ENCODE measurements at regions not wholly inside any gene's neighbourhood (a gene's known extent, or its start where the extent isn't known, plus 50 kb on each side); places are given as distances from the start of the nearest gene placed in this dataset.

- no peaks in the 10 kb centered on the region for H3F3A ChIP-seq (ENCODE audit: insufficient read depth, low read length, poor library complexity, severe bottlenecking)
- H3K9me2 ChIP-seq (ENCODE audit: insufficient read depth, low read length), result no peaks in the 10 kb centered on the region
- no peaks in the 10 kb centered on the region for H3K9me3 ChIP-seq (ENCODE audit: low read length)
- H3K36me3 ChIP-seq (ENCODE audit: insufficient read depth, low read length), result no peaks in the 10 kb centered on the region
- no peak overlapping the region for H3K9ac ChIP-seq (ENCODE audit: low read length)
- H3K27ac ChIP-seq (ENCODE audit: low read length), result no peak overlapping the region
- H3K79me2 ChIP-seq (replicated peaks; ENCODE audit: insufficient read depth, low read length), result no peaks in the 10 kb centered on the region
- H4K20me1 ChIP-seq (ENCODE audit: insufficient read depth), result no peaks in the 10 kb centered on the region
- H2AFZ ChIP-seq (ENCODE audit: low read depth, low read length), result no peak overlapping the region
- TF ChIP-seq RAD21 (conservative IDR thresholded peaks at IDR 0.05) (no peak), SMC3 (conservative IDR thresholded peaks at IDR 0.05; ENCODE audit: poor library complexity) (no peak), CTCF (IDR thresholded peaks at IDR 0.05; ENCODE audit: poor library complexity, severe bottlenecking) (no peak), TAF1 (IDR thresholded peaks at IDR 0.05; ENCODE audit: low read depth) (no peak), POLR2AphosphoS5 (IDR thresholded peaks at IDR 0.05) (no peak), EP300 (conservative IDR thresholded peaks at IDR 0.05; ENCODE audit: poor library complexity, severe bottlenecking) (no peak), REST (IDR thresholded peaks at IDR 0.05; ENCODE audit: borderline replicate concordance) (no peak), MXI1 (conservative IDR thresholded peaks at IDR 0.05; ENCODE audit: poor library complexity, severe bottlenecking) (no peak), EZH2 (IDR thresholded peaks at IDR 0.05; ENCODE audit: borderline replicate concordance, insufficient read depth, low read length, poor library complexity, severe bottlenecking) (no peak)
- no peak overlapping the region for H3K4me2 ChIP-seq (ENCODE audit: low read length)
- no peaks in the 10 kb centered on the region for H3K27me3 ChIP-seq (ENCODE audit: insufficient read depth, low read depth, low read length)
- no peak overlapping the region for H3K4me3 ChIP-seq (ENCODE audit: low read length)
Observed at GRCh38 chr18:22088029-22088428, 81.4 kb upstream of the GATA6 start.

GRCh38 chr18:22088996-22089640, 80.3 kb upstream of the GATA6 start:
- no peak overlapping the region for H3K4me2 ChIP-seq (ENCODE audit: low read length)
- no peak overlapping the region for H3K4me3 ChIP-seq (ENCODE audit: low read length)
- no peak for TF ChIP-seq EZH2 (IDR thresholded peaks at IDR 0.05; ENCODE audit: borderline replicate concordance, insufficient read depth, low read length, poor library complexity, severe bottlenecking)
- no peak for TF ChIP-seq MXI1 (conservative IDR thresholded peaks at IDR 0.05; ENCODE audit: poor library complexity, severe bottlenecking)
- TF ChIP-seq RAD21 (conservative IDR thresholded peaks at IDR 0.05), result no peak
- TF ChIP-seq TAF1 (IDR thresholded peaks at IDR 0.05; ENCODE audit: low read depth), result no peak
- no peak for TF ChIP-seq REST (IDR thresholded peaks at IDR 0.05; ENCODE audit: borderline replicate concordance)
- TF ChIP-seq POLR2AphosphoS5 (IDR thresholded peaks at IDR 0.05), result no peak
- no peak for TF ChIP-seq SMC3 (conservative IDR thresholded peaks at IDR 0.05; ENCODE audit: poor library complexity)
- no peak for TF ChIP-seq CTCF (IDR thresholded peaks at IDR 0.05; ENCODE audit: poor library complexity, severe bottlenecking)
- TF ChIP-seq EP300 (conservative IDR thresholded peaks at IDR 0.05; ENCODE audit: poor library complexity, severe bottlenecking), result no peak

More at GRCh38 chr18:22088996-22089640, 80.3 kb upstream of the GATA6 start:
- Histone ChIP-seq H3F3A (ENCODE audit: insufficient read depth, low read length, poor library complexity, severe bottlenecking) (no peaks in the 10 kb centered on the region), H3K27ac (ENCODE audit: low read length) (no peak overlapping the region), H3K9me2 (ENCODE audit: insufficient read depth, low read length) (no peaks in the 10 kb centered on the region), H3K36me3 (ENCODE audit: insufficient read depth, low read length) (no peaks in the 10 kb centered on the region), H3K9ac (ENCODE audit: low read length) (no peak overlapping the region), H3K79me2 (replicated peaks; ENCODE audit: insufficient read depth, low read length) (no peaks in the 10 kb centered on the region), H3K9me3 (ENCODE audit: low read length) (no peaks in the 10 kb centered on the region), H2AFZ (ENCODE audit: low read depth, low read length) (no peak overlapping the region), H4K20me1 (ENCODE audit: insufficient read depth) (no peaks in the 10 kb centered on the region), H3K27me3 (ENCODE audit: insufficient read depth, low read depth, low read length) (no peaks in the 10 kb centered on the region)
